ENCODE measurements at regions not wholly inside any gene's neighbourhood (a gene's known extent, or its start where the extent isn't known, plus 50 kb on each side); places are given as distances from the start of the nearest gene placed in this dataset.
A peak's percentile ranks its signal among the peaks of the same experiment; 100 is the strongest.

DNA sequence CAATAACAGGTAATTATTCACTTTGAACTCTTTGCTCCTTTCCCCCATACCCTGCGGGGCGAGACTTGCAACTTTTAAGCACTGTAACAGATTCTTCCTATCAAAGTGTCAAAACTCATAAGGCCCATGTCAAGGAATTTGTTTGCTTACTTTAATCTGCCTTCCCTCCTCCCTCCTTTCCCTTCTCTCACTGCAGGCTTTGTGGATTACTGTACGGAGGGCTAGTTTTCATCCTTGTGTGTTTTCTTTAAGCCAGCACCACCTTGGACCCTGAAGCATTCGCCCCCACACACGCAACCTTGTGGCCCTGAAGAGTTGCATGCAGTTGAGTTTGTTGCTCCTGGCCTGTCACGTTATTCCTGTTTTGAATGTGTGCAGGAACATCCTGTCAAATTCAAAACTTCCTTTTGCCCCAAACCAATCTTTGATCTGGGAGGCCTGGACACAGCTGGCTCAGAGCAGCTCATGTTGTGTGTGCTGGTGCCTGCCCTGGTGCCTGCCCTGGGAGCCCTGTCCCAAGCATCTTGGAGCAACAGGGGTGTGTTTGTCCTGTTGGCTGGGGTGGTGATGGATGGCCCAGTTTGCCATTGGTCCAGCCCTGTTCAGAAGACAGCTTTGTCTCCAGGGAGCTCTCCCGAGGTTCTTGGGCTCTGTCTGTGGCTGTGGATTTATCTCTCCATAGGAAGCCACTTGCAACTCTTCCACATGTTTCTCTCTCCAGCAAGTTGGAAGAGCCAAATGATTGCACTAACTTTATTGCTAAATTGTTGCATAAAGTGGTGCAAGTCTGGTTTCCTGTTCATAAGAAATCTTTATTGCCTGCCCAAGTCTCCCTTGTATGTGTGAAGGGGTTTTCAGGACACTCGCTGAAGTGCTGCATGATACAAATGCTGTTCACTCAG is 199.6 kb downstream of the VAPA start:
- no peak overlapping the region for H3K4me2 ChIP-seq (ENCODE audit: low read length)

DNA sequence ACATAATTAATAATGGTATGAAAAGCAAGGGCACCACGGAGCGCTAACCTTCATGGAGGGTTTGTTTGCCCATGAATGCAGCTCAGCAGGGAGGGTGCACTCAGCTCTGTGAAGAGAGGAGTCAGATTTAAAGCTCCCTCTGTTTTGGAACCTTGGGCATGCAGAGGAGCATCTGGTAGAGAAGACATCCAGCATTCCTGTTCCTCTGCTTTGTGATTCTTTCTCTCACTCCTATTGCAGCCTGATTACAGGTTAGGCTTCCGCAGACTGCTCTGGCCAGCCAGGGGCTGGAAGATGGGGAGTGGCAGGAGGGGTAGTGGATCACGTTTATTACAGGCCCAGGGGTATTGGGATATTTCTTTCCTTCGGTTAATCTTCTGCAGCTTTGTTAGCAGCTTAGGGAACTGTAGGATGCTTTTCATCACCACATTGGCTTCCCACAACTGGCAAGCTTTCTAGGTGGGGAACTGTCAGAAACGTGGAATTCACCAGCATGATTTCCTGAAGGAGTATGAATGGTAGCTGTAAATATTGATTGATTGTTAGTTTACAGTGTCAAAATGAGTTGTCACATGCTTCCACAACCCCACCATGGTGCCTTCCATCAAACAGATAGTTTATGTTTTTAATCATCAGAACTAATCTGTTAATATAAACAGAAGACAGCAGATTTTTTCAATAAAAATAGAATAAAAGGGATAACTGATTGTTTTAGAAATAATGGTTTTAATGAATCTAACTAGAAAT is 201.1 kb downstream of the VAPA start:
- Histone ChIP-seq H3K9ac (ENCODE audit: low read length) (no peak overlapping the region), H3K79me2 (replicated peaks; ENCODE audit: insufficient read depth, low read length) (no peaks in the 10 kb centered on the region), H3K27ac (ENCODE audit: low read length) (no peak overlapping the region), H3F3A (ENCODE audit: insufficient read depth, low read length, poor library complexity, severe bottlenecking) (no peaks in the 10 kb centered on the region), H3K4me2 (ENCODE audit: low read length) (no peak overlapping the region), H3K36me3 (ENCODE audit: insufficient read depth, low read length) (no peaks in the 10 kb centered on the region), H4K20me1 (ENCODE audit: insufficient read depth) (no peaks in the 10 kb centered on the region), H3K4me3 (ENCODE audit: low read length) (no peak overlapping the region), H2AFZ (ENCODE audit: low read depth, low read length) (no peak overlapping the region), H3K9me3 (ENCODE audit: low read length) (no peaks in the 10 kb centered on the region), H3K27me3 (ENCODE audit: insufficient read depth, low read depth, low read length) (no peaks in the 10 kb centered on the region), H3K9me2 (ENCODE audit: insufficient read depth, low read length) (no peaks in the 10 kb centered on the region)
- TF ChIP-seq EP300 (conservative IDR thresholded peaks at IDR 0.05; ENCODE audit: poor library complexity, severe bottlenecking) (peak; percentile 54), RAD21 (conservative IDR thresholded peaks at IDR 0.05) (no peak), POLR2AphosphoS5 (IDR thresholded peaks at IDR 0.05) (peak; percentile 74)
- TF ChIP-seq, protein P1, sequence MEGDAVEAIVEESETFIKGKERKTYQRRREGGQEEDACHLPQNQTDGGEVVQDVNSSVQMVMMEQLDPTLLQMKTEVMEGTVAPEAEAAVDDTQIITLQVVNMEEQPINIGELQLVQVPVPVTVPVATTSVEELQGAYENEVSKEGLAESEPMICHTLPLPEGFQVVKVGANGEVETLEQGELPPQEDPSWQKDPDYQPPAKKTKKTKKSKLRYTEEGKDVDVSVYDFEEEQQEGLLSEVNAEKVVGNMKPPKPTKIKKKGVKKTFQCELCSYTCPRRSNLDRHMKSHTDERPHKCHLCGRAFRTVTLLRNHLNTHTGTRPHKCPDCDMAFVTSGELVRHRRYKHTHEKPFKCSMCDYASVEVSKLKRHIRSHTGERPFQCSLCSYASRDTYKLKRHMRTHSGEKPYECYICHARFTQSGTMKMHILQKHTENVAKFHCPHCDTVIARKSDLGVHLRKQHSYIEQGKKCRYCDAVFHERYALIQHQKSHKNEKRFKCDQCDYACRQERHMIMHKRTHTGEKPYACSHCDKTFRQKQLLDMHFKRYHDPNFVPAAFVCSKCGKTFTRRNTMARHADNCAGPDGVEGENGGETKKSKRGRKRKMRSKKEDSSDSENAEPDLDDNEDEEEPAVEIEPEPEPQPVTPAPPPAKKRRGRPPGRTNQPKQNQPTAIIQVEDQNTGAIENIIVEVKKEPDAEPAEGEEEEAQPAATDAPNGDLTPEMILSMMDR (IDR thresholded peaks at IDR 0.05; ENCODE audit: poor library complexity, severe bottlenecking) = no peak

More for the DNA sequence above, 199.6 kb downstream of the VAPA start:
- Histone ChIP-seq H3K79me2 (replicated peaks; ENCODE audit: insufficient read depth, low read length) (no peaks in the 10 kb centered on the region), H3K9me3 (ENCODE audit: low read length) (no peaks in the 10 kb centered on the region), H3K36me3 (ENCODE audit: insufficient read depth, low read length) (no peaks in the 10 kb centered on the region), H3K9ac (ENCODE audit: low read length) (no peak overlapping the region), H3K4me3 (ENCODE audit: low read length) (no peak overlapping the region), H3K27ac (ENCODE audit: low read length) (no peak overlapping the region), H2AFZ (ENCODE audit: low read depth, low read length) (no peak overlapping the region), H3K9me2 (ENCODE audit: insufficient read depth, low read length) (no peaks in the 10 kb centered on the region), H3F3A (ENCODE audit: insufficient read depth, low read length, poor library complexity, severe bottlenecking) (no peaks in the 10 kb centered on the region), H4K20me1 (ENCODE audit: insufficient read depth) (no peaks in the 10 kb centered on the region), H3K27me3 (ENCODE audit: insufficient read depth, low read depth, low read length) (no peaks in the 10 kb centered on the region)
- TF ChIP-seq RAD21 (conservative IDR thresholded peaks at IDR 0.05) = no peak
- TF ChIP-seq SMC3 (conservative IDR thresholded peaks at IDR 0.05; ENCODE audit: poor library complexity) = no peak
- no peak for TF ChIP-seq EP300 (conservative IDR thresholded peaks at IDR 0.05; ENCODE audit: poor library complexity, severe bottlenecking)
- TF ChIP-seq MXI1 (conservative IDR thresholded peaks at IDR 0.05; ENCODE audit: poor library complexity, severe bottlenecking) = no peak
- no peak for TF ChIP-seq TAF1 (IDR thresholded peaks at IDR 0.05; ENCODE audit: low read depth)
- TF ChIP-seq, protein P1 (IDR thresholded peaks at IDR 0.05; ENCODE audit: poor library complexity, severe bottlenecking) = no peak

DNA sequence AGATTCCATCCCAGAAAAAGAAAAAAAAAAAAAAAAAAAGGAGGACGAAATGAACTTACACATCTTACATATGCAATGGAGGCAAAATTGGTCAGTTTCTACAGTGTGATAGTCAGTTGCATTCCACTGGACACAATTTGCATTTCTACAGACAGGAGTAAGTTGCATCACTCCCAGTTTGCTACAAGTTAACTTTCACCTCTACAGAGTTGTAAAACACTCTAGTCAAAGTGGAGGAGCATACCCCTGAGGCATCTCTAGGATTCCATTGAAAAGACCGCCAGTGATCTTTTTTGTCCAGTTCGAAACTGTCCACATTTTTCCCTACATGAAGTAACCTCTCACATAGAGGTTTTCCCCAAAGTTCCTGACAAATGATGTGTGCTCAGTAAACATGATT is 202.8 kb downstream of the VAPA start:
- no peak overlapping the region for H3K9ac ChIP-seq (ENCODE audit: low read length)
- no peak overlapping the region for H3K4me3 ChIP-seq (ENCODE audit: low read length)
- H3K4me2 ChIP-seq (ENCODE audit: low read length) = no peak overlapping the region
- no peak overlapping the region for H3K27ac ChIP-seq (ENCODE audit: low read length)
- TF ChIP-seq MXI1 (conservative IDR thresholded peaks at IDR 0.05; ENCODE audit: poor library complexity, severe bottlenecking) (no peak), TAF1 (IDR thresholded peaks at IDR 0.05; ENCODE audit: low read depth) (no peak), RAD21 (conservative IDR thresholded peaks at IDR 0.05) (no peak), SMC3 (conservative IDR thresholded peaks at IDR 0.05; ENCODE audit: poor library complexity) (no peak), EP300 (conservative IDR thresholded peaks at IDR 0.05; ENCODE audit: poor library complexity, severe bottlenecking) (no peak)
- TF ChIP-seq, protein P1 (IDR thresholded peaks at IDR 0.05; ENCODE audit: poor library complexity, severe bottlenecking) = no peak
- TF ChIP-seq, protein P2, sequence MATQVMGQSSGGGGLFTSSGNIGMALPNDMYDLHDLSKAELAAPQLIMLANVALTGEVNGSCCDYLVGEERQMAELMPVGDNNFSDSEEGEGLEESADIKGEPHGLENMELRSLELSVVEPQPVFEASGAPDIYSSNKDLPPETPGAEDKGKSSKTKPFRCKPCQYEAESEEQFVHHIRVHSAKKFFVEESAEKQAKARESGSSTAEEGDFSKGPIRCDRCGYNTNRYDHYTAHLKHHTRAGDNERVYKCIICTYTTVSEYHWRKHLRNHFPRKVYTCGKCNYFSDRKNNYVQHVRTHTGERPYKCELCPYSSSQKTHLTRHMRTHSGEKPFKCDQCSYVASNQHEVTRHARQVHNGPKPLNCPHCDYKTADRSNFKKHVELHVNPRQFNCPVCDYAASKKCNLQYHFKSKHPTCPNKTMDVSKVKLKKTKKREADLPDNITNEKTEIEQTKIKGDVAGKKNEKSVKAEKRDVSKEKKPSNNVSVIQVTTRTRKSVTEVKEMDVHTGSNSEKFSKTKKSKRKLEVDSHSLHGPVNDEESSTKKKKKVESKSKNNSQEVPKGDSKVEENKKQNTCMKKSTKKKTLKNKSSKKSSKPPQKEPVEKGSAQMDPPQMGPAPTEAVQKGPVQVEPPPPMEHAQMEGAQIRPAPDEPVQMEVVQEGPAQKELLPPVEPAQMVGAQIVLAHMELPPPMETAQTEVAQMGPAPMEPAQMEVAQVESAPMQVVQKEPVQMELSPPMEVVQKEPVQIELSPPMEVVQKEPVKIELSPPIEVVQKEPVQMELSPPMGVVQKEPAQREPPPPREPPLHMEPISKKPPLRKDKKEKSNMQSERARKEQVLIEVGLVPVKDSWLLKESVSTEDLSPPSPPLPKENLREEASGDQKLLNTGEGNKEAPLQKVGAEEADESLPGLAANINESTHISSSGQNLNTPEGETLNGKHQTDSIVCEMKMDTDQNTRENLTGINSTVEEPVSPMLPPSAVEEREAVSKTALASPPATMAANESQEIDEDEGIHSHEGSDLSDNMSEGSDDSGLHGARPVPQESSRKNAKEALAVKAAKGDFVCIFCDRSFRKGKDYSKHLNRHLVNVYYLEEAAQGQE (IDR thresholded peaks at IDR 0.05; ENCODE audit: borderline replicate concordance) = no peak
- H3K27me3 ChIP-seq (ENCODE audit: insufficient read depth, low read depth, low read length) = no peaks in the 10 kb centered on the region
- H3K36me3 ChIP-seq (ENCODE audit: insufficient read depth, low read length) = no peaks in the 10 kb centered on the region
- no peak overlapping the region for H2AFZ ChIP-seq (ENCODE audit: low read depth, low read length)
- H3K79me2 ChIP-seq (replicated peaks; ENCODE audit: insufficient read depth, low read length) = no peaks in the 10 kb centered on the region
- no peaks in the 10 kb centered on the region for H3F3A ChIP-seq (ENCODE audit: insufficient read depth, low read length, poor library complexity, severe bottlenecking)
- H4K20me1 ChIP-seq (ENCODE audit: insufficient read depth) = no peaks in the 10 kb centered on the region
- H3K9me2 ChIP-seq (ENCODE audit: insufficient read depth, low read length) = no peaks in the 10 kb centered on the region
- H3K9me3 ChIP-seq (ENCODE audit: low read length) = no peaks in the 10 kb centered on the region
